Colonic mucosa (tissue), 4 donors: ENCODE measurements at regions not wholly inside any gene's neighbourhood (a gene's known extent, or its start where the extent isn't known, plus 50 kb on each side); places are given as distances from the start of the nearest gene placed in this dataset.

Source experiments
- DNase-seq: peaks from one replicate; pipeline ENCODE4 v3.0.0-alpha.2; 2020
- H3K27ac ChIP-seq: fragments of 200-600 bp; one replicate; pipeline ENCODE4 v1.8.0; 2021
- H3K27me3 ChIP-seq: fragments of 200-600 bp; one replicate; pipeline ENCODE4 v1.8.0; 2021
- H3K36me3 ChIP-seq: fragments of 200-600 bp; one replicate; pipeline ENCODE4 v1.8.0; 2021
- H3K4me1 ChIP-seq: fragments of 200-600 bp; one replicate; pipeline ENCODE4 v1.8.0; 2021; ENCODE audit warnings: mild to moderate bottlenecking
- H3K4me3 ChIP-seq: fragments of 200-600 bp; one replicate; pipeline ENCODE4 v1.8.0; 2021
- H3K9ac ChIP-seq, 2 donors: one replicate each; pipeline ENCODE4 v1.7.0; 2013; ENCODE audit warnings: control low read depth in 2 of 2, low read depth in 2 of 2, low read length in 2 of 2
- H3K9me3 ChIP-seq: fragments of 200-600 bp; one replicate; pipeline ENCODE4 v1.8.0; 2021
- intact Hi-C: fragments of 100-400 bp; cut with DNase I; formaldehyde crosslinking; loops from one replicate; pipeline ENCODE4 v1.14.1; 2022
- TF ChIP-seq, protein P1 (sequence below): fragments of 200-600 bp; IDR thresholded peaks from one replicate; pipeline ENCODE4 v1.8.0; 2022; ENCODE audit warnings: antibody characterized with exemption, mild to moderate bottlenecking
- donor health status: healthy.
- donor health status: DM: no; HTN: no; CAD: no.
- donor health status: DM: no; HTN: no; CAD: no.

DNA sequence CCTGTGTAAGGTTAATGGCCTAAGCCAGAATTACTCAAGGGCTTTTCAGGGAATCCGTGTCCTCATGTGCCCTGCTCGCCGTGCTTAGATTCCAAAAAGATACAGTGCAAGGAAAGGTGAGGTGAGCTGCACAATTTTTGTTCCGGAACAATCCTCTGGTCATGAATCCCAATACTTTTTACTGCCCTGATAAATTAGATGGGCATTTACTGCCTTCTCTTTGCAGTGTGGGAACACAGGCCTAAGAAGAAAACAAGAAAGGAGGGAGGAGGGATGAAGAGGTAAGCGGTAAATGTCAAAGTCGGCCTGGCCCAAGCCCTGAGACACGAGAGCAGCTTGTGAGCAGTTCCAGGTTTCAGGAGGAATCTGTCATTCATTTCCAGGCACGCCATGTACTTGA, 390.9 kb upstream of the SULF2 start:
- H3K4me3 ChIP-seq: no peak overlapping the region
- TF ChIP-seq, protein P1, sequence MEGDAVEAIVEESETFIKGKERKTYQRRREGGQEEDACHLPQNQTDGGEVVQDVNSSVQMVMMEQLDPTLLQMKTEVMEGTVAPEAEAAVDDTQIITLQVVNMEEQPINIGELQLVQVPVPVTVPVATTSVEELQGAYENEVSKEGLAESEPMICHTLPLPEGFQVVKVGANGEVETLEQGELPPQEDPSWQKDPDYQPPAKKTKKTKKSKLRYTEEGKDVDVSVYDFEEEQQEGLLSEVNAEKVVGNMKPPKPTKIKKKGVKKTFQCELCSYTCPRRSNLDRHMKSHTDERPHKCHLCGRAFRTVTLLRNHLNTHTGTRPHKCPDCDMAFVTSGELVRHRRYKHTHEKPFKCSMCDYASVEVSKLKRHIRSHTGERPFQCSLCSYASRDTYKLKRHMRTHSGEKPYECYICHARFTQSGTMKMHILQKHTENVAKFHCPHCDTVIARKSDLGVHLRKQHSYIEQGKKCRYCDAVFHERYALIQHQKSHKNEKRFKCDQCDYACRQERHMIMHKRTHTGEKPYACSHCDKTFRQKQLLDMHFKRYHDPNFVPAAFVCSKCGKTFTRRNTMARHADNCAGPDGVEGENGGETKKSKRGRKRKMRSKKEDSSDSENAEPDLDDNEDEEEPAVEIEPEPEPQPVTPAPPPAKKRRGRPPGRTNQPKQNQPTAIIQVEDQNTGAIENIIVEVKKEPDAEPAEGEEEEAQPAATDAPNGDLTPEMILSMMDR: no peak
- intact Hi-C loops: no loop called here

DNA sequence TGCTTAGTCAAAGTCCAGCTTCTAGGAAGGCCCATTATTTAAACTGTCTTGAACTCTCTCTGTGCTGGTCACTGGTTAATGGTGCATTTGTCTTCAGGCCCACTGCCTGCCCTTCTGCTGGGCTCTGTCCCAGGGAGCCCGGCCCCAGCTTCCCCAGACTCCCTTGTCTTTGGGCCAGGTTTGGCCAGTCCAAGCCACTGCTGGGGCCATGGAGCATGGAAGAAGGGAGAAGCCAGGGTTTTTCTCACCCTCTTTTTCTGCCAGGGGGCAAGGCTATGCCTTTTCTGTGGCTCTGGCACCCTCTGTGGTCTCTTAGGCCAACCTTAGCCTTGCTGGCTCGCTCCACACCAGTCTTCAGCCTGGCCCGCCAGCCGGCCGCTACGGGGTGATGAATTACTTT, 390.0 kb upstream of the SULF2 start:
- H3K27ac ChIP-seq: no peak overlapping the region
- TF ChIP-seq, protein P1: no peak

More for the DNA sequence above, 390.9 kb upstream of the SULF2 start:
- Histone ChIP-seq H3K4me1 (no peaks in the 10 kb centered on the region), H3K9ac (no peak overlapping the region), H3K27ac (no peak overlapping the region), H3K36me3 (no peaks in the 10 kb centered on the region), H3K9me3 (no peaks in the 10 kb centered on the region), H3K27me3 (no peaks in the 10 kb centered on the region)
- no peak for DNase-seq

DNA sequence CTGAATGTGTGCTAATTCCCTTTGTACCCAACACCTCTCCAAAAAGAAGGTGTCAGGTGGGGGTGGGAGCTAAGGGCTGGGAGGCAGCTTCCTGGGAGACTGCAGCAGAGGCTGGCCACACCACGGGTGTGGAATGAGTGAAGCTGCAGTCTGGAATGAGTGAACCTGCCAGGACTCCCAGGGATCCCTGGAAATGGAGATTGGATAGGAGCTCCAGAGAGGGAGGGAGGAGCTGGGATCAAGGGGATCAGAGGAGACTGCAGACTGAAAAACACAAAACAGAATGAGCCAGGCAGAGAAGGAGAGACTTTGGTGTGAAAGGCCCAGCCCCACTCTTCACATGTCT, 387.0 kb upstream of the SULF2 start:
- H3K27me3 ChIP-seq: no peaks in the 10 kb centered on the region
- H3K9ac ChIP-seq: no peak overlapping the region
- no peaks in the 10 kb centered on the region for H3K36me3 ChIP-seq
- no peaks in the 10 kb centered on the region for H3K4me1 ChIP-seq
- no peaks in the 10 kb centered on the region for H3K9me3 ChIP-seq
- DNase-seq: no peak
- intact Hi-C loops: no loop called here
- TF ChIP-seq, protein P1: no peak
- H3K27ac ChIP-seq: no peak overlapping the region
- H3K4me3 ChIP-seq: no peak overlapping the region

More for the DNA sequence above, 390.0 kb upstream of the SULF2 start:
- Histone ChIP-seq H3K36me3 (no peaks in the 10 kb centered on the region), H3K4me3 (no peak overlapping the region), H3K9ac (no peak overlapping the region), H3K9me3 (no peaks in the 10 kb centered on the region), H3K27me3 (no peaks in the 10 kb centered on the region), H3K4me1 (no peaks in the 10 kb centered on the region)
- no peak for DNase-seq
- intact Hi-C loops: no loop called here

DNA sequence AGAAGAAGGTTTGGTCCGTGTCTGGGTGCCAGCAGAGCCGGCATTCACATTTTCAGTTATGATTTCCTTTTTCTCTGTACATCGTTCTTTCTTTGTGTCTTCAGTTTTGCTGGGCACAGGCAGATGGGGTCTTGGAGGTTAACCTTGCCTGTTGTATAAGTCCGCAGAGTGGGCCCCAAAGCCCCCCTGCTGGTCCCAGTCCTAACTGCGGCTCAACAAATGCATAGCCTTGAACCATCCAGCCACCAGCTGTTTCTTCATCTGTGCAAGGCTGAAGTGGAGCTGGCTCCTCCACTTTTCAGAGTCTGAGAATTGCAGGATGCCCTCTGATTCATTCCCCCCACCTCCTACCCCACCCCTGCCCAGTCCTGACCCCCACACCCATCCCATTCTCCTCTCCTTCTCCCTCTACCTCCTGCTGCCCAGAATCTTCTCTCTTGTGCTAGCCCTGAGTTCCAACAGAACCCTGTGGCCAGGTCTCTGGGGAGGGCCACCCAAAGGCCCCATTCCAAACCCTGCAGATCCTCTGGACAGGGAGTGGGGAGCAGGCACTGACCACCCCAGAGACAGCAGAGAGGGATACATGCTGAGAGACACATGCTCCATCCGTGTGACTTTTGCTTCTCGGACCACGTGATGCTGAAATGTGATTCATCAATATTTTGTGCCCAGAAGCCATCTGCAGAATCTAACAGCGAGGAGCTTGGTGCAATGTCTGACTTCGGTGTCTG, 386.5 kb upstream of the SULF2 start:
- Histone ChIP-seq H3K27me3 (no peaks in the 10 kb centered on the region), H3K4me3 (no peak overlapping the region), H3K36me3 (no peaks in the 10 kb centered on the region), H3K9me3 (no peaks in the 10 kb centered on the region), H3K9ac (no peak overlapping the region), H3K4me1 (no peaks in the 10 kb centered on the region), H3K27ac (no peak overlapping the region)
- TF ChIP-seq, protein P1: no peak
- intact Hi-C loops: no loop called here
- DNase-seq: no peak

DNA sequence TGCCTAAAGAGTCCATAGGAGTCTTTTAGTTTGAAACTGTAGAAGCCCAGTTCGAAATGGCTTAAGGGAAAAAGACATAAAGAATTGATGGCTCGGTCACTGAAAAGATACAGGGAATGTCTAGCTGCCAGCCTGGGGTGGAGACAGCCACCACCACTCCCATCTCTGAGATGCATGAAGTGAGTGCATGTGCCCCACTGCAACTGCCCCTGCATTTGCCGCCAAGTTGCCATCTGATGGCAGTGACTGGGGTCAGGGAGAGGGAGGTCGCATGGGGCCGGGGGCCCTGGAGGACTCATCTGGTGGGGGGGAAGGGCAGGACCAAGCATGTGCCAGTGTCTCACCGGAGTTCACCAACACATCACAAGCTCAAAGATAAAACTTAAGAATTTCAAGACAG, 385.8 kb upstream of the SULF2 start:
- Histone ChIP-seq H3K9me3 (no peaks in the 10 kb centered on the region), H3K27ac (no peak overlapping the region), H3K9ac (no peak overlapping the region), H3K36me3 (no peaks in the 10 kb centered on the region), H3K4me3 (no peak overlapping the region), H3K27me3 (no peaks in the 10 kb centered on the region), H3K4me1 (no peaks in the 10 kb centered on the region)
- TF ChIP-seq, protein P1: no peak
- no peak for DNase-seq
- intact Hi-C loops: no loop called here
